HCT116 (cell line): ENCODE measurements at regions not wholly inside any gene's neighbourhood (a gene's known extent, or its start where the extent isn't known, plus 50 kb on each side); places are given as distances from the start of the nearest gene placed in this dataset.

ENCODE experiments used
- ATAC-seq: fragments of 200-7000 bp; cut with Tn5 transposase; 2 replicates; pipeline ENCODE4 v1.9.1; 2020; ENCODE audit warnings: mild to moderate bottlenecking, moderate library complexity
- BruUV-seq: library from RNA; stranded (reverse); fragments of 400-500 nt; replicated peaks from 2 replicates; lab custom pipeline; 2021; lab: Mats Ljungman, UMichigan
- CTCF ChIA-PET: fragments of 300-600 bp; sonication (Branson Sonifier 250); formaldehyde crosslinking; loops from one replicate; lab custom pipeline; 2021; ENCODE audit warnings: antibody characterized with exemption; lab: Charles Lee
- POLR2A ChIA-PET: fragments of 300-600, 350-600 bp; sonication (Branson Sonifier 250); formaldehyde crosslinking; loops from one replicate; lab custom pipeline; 2021; ENCODE audit warnings: antibody characterized with exemption; lab: Charles Lee
- RAD21 ChIA-PET, 2 experiments: fragments of 300-600 bp; sonication (Branson Sonifier 250); formaldehyde crosslinking; loops; one replicate each; lab custom pipeline; 2023; ENCODE audit warnings: low total read pairs in 2 of 2; ENCODE audit not compliant: uncharacterized antibody in 2 of 2, unreplicated experiment in 2 of 2, low non-redundant PET in 1 of 2; lab: Charles Lee
- DNase-seq: peaks from one replicate; pipeline ENCODE4 v3.0.0-alpha.2; 2010; ENCODE audit warnings: low read depth, low spot score
- H2AFZ ChIP-seq: fragments of 200-600 bp; shearing (Covaris generic), sonication (generic); 2 replicates; pipeline ENCODE4 v1.6.1; 2017; ENCODE audit warnings: low read depth, mixed run types, mixed read lengths, antibody characterized with exemption, low read length; ENCODE audit not compliant: poor library complexity, severe bottlenecking
- H3K27ac ChIP-seq: 2 replicates; pipeline ENCODE4 v1.5.1; 2012; ENCODE audit warnings: low read depth, low read length
- H3K27me3 ChIP-seq: fragments of 200-600 bp; sonication (generic); 2 replicates; pipeline ENCODE4 v1.6.1; 2016; ENCODE audit warnings: mixed run types, low read length, mixed read lengths; ENCODE audit not compliant: insufficient read depth
- H3K36me3 ChIP-seq, 2 experiments: fragments of 200-500 bp in 1 of 2; fragments of 200-600 bp in 1 of 2; sonication (Bioruptor generic) in 1 of 2; sonication (generic) in 1 of 2; 2 replicates each; pipeline versions ENCODE4 v1.5.1 to v1.6.1; 2014 to 2016; ENCODE audit warnings: low read length in 2 of 2, inconsistent platforms in 1 of 2, mixed read lengths in 1 of 2, mixed run types in 1 of 2; ENCODE audit not compliant: insufficient read depth in 2 of 2, control insufficient read depth in 1 of 2
- H3K4me1 ChIP-seq, 2 experiments: fragments of 200-600 bp in 1 of 2; sonication (generic) in 1 of 2; 2 replicates each; pipeline versions ENCODE4 v1.5.1 to v1.6.1; 2012 to 2017; ENCODE audit warnings: low read length in 2 of 2, inconsistent platforms in 1 of 2, mild to moderate bottlenecking in 1 of 2, mixed read lengths in 1 of 2, mixed run types in 1 of 2, moderate library complexity in 1 of 2; ENCODE audit not compliant: insufficient read depth in 2 of 2, control insufficient read depth in 1 of 2
- H3K4me2 ChIP-seq: fragments of 200-600 bp; sonication (generic); 2 replicates; pipeline ENCODE4 v1.6.1; 2017; ENCODE audit warnings: mixed run types, low read length, mixed read lengths
- H3K4me3 ChIP-seq, 2 experiments: fragments of 200-600 bp in 1 of 2; sonication (generic) in 1 of 2; replicated peaks in 1 of 2; 2 replicates each; pipeline ENCODE4 v1.5.1; 2011 to 2016; ENCODE audit warnings: low read length in 2 of 2, control low read depth in 1 of 2, low read depth in 1 of 2, mild to moderate bottlenecking in 1 of 2, mixed read lengths in 1 of 2, mixed run types in 1 of 2
- H3K79me2 ChIP-seq: fragments of 200-600 bp; sonication (generic); 2 replicates; pipeline ENCODE4 v1.6.1; 2017; ENCODE audit warnings: mild to moderate bottlenecking, mixed run types, low read length, moderate library complexity, mixed read lengths; ENCODE audit not compliant: insufficient read depth
- H3K9ac ChIP-seq: fragments of 200-600 bp; sonication (generic); 2 replicates; pipeline ENCODE4 v1.6.1; 2016; ENCODE audit warnings: low read length, mixed read lengths
- H3K9me2 ChIP-seq: fragments of 200-600 bp; sonication (generic), shearing (Covaris generic); 2 replicates; pipeline ENCODE4 v1.6.1; 2017; ENCODE audit warnings: mixed run types, mild to moderate bottlenecking, moderate library complexity; ENCODE audit not compliant: insufficient read depth
- H3K9me3 ChIP-seq, 2 experiments: fragments of 200-500 bp in 1 of 2; fragments of 200-600 bp in 1 of 2; sonication (Bioruptor generic) in 1 of 2; sonication (generic) in 1 of 2; 2 replicates each; pipeline ENCODE4 v1.6.1; 2014 to 2017; ENCODE audit warnings: low read length in 2 of 2, mixed read lengths in 2 of 2, inconsistent platforms in 1 of 2, low read depth in 1 of 2, mild to moderate bottlenecking in 1 of 2, mixed run types in 1 of 2, moderate library complexity in 1 of 2; ENCODE audit not compliant: control insufficient read depth in 1 of 2, insufficient read depth in 1 of 2
- H4K20me1 ChIP-seq: fragments of 200-600 bp; sonication (generic), shearing (Covaris generic); 2 replicates; pipeline ENCODE4 v1.6.1; 2017; ENCODE audit warnings: mixed run types, mild to moderate bottlenecking, moderate library complexity; ENCODE audit not compliant: insufficient read depth
- CBX3 ChIP-seq: IDR thresholded peaks from 2 replicates; pipeline ENCODE4 v1.6.1; 2012; ENCODE audit warnings: low read depth
- CEBPB ChIP-seq: IDR thresholded peaks from 2 replicates; pipeline ENCODE4 v1.6.1; 2012; ENCODE audit warnings: low read depth
- ELF1 ChIP-seq: IDR thresholded peaks from 2 replicates; pipeline ENCODE4 v1.6.1; 2012; ENCODE audit warnings: low read depth, borderline replicate concordance
- EZH2 ChIP-seq: fragments of 200-600 bp; sonication (generic); IDR thresholded peaks from 2 replicates; pipeline ENCODE4 v1.6.1; 2017; ENCODE audit warnings: antibody characterized with exemption, mixed run types
- EZH2phosphoT487 ChIP-seq: fragments of 200-600 bp; IDR thresholded peaks from 2 replicates; pipeline ENCODE4 v1.6.1; 2018; ENCODE audit warnings: antibody characterized with exemption, borderline replicate concordance
- POLR2A ChIP-seq: IDR thresholded peaks from 2 replicates; pipeline ENCODE4 v1.7.0; 2011; ENCODE audit warnings: borderline replicate concordance; ENCODE audit not compliant: insufficient read depth, insufficient read length; ENCODE audit errors: extremely low read depth
- POLR2AphosphoS5 ChIP-seq: IDR thresholded peaks from 2 replicates; pipeline ENCODE4 v1.6.1; 2011; ENCODE audit warnings: mild to moderate bottlenecking, low read depth, low read length, moderate library complexity
- SIN3A ChIP-seq: IDR thresholded peaks from 2 replicates; pipeline ENCODE4 v1.6.1; 2012; ENCODE audit warnings: low read depth
- SP1 ChIP-seq: IDR thresholded peaks from 2 replicates; pipeline ENCODE4 v1.6.1; 2012; ENCODE audit warnings: low read depth
- SRF ChIP-seq: IDR thresholded peaks from 2 replicates; pipeline ENCODE4 v1.6.1; 2012; ENCODE audit warnings: low read depth
- YY1 ChIP-seq: IDR thresholded peaks from 2 replicates; pipeline ENCODE4 v1.6.1; 2011; ENCODE audit warnings: low read length, low read depth, moderate library complexity, mild to moderate bottlenecking; ENCODE audit not compliant: insufficient replicate concordance; ENCODE audit errors: extremely low read depth
- ZFX ChIP-seq: fragments of 450-650 bp; IDR thresholded peaks from 2 replicates; pipeline ENCODE4 v1.6.1; 2017
- ZNF274 ChIP-seq: fragments of 200-500 bp; sonication (Bioruptor generic); IDR thresholded peaks from 2 replicates; pipeline ENCODE4 v1.6.1; 2014; ENCODE audit warnings: mild to moderate bottlenecking, low read depth, low read length, inconsistent platforms
- intact Hi-C: fragments of 100-400 bp; cut with micrococcal nuclease; formaldehyde crosslinking; loops from 2 replicates; pipeline ENCODE4 v1.10.0; 2022
- TF ChIP-seq, protein P1 (sequence below): IDR thresholded peaks from 2 replicates; pipeline ENCODE4 v1.6.1; 2012
- TF ChIP-seq, protein P2 (sequence below): IDR thresholded peaks from 2 replicates; pipeline ENCODE4 v1.6.1; 2012
- TF ChIP-seq, protein P3 (sequence below), 3 experiments: fragments of 200-600 bp in 1 of 3; sonication (generic) in 1 of 3; IDR thresholded peaks in 2 of 3; conservative IDR thresholded peaks in 1 of 3; 2 replicates each; pipeline ENCODE4 v1.5.1; 2012 to 2017; ENCODE audit warnings: low read depth in 2 of 3, low read length in 2 of 3, antibody characterized with exemption in 1 of 3, borderline replicate concordance in 1 of 3, control low read depth in 1 of 3, mild to moderate bottlenecking in 1 of 3, mixed read lengths in 1 of 3, mixed run types in 1 of 3, moderate library complexity in 1 of 3; ENCODE audit not compliant: insufficient read depth in 1 of 3
- TF ChIP-seq, protein P4 (sequence below): IDR thresholded peaks from 2 replicates; pipeline ENCODE4 v1.6.1; 2012; ENCODE audit warnings: low read depth

DNA sequence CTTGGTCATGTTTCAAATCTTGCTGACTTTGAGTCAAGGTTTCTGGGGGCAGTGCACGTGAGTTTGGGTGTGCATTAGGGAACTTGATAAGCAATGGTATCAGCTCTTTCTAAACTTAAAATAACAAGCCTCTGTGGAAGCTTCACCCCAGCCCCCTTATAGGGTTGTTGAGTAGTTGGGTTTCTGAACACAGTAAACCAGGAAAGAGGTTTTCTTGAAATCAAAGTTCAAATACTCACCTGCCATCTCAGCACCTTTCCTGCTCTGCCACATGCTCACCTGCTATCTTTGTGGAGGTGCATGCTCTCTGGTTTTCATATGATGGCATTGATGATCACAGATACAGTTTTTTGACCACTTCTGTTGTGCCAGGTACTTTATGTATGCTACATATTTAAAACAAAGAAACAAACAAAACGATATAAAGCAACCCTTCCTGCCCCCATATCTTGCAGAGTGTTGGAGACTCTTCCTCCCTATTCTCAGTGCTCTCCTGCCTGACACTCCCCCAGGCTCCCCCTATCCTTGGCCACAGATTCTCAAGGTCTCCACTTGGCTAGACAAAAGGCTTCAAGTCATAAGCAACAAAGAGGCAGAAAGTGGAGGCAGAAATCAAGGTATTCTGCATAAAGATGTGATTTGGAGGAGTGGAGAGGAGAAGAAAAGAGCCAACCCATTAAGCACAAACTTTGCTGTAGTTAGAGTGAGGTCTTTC is 360.6 kb downstream of the CYRIA start (continued):
- TF ChIP-seq SP1 (no peak), ZNF274 (no peak), CBX3 (no peak), POLR2AphosphoS5 (no peak), YY1 (no peak), SIN3A (no peak), EZH2phosphoT487 (no peak), EZH2 (no peak), ZFX (no peak), ELF1 (no peak)
- TF ChIP-seq, protein P1, sequence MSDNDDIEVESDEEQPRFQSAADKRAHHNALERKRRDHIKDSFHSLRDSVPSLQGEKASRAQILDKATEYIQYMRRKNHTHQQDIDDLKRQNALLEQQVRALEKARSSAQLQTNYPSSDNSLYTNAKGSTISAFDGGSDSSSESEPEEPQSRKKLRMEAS: no peak
- TF ChIP-seq, protein P2, sequence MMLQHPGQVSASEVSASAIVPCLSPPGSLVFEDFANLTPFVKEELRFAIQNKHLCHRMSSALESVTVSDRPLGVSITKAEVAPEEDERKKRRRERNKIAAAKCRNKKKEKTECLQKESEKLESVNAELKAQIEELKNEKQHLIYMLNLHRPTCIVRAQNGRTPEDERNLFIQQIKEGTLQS: no peak

DNA sequence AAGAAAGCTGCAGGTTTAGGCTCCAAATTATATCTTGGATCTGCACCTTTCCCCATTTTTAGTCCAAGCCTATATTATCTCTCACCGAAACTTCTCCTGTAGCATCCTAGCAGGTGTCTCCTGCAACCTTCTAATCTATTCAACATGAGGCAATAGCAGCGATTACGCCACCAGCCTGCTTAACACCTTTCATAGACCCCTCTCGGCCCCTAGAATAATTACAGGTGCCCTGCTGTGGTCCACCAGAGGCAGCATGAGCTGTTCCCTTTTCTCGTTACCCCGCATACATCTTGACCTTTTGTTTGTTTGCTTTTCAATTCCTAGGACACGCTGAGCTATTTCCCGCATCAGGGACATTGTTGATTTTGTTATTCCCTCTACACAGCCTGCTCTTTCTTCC is 361.9 kb downstream of the CYRIA start:
- DNase-seq: no peak
- BruUV-seq: no TSS peak
- no peak for ATAC-seq
- Histone ChIP-seq H3K9ac (no peak overlapping the region), H3K27ac (no peak overlapping the region), H3K4me3 (no peak overlapping the region), H3K9me3 (no peaks in the 10 kb centered on the region), H3K4me1 (no peaks in the 10 kb centered on the region), H3K9me2 (no peaks in the 10 kb centered on the region), H3K36me3 (no peaks in the 10 kb centered on the region), H2AFZ (no peak overlapping the region), H4K20me1 (no peaks in the 10 kb centered on the region), H3K27me3 (peaks cover 4% of the 10 kb centered on the region; the same call in 1 of the 2 replicates), H3K4me2 (no peak overlapping the region), H3K79me2 (no peaks in the 10 kb centered on the region)
- RAD21 ChIA-PET: no interaction called here
- intact Hi-C loops: no loop called here
- CTCF ChIA-PET: no interaction called here
- POLR2A ChIA-PET: no interaction called here
- TF ChIP-seq EZH2: no peak
- no peak for TF ChIP-seq POLR2A
- no peak for TF ChIP-seq SIN3A
- no peak for TF ChIP-seq SRF
- no peak for TF ChIP-seq CEBPB
- TF ChIP-seq ZFX: no peak
- TF ChIP-seq, protein P3, sequence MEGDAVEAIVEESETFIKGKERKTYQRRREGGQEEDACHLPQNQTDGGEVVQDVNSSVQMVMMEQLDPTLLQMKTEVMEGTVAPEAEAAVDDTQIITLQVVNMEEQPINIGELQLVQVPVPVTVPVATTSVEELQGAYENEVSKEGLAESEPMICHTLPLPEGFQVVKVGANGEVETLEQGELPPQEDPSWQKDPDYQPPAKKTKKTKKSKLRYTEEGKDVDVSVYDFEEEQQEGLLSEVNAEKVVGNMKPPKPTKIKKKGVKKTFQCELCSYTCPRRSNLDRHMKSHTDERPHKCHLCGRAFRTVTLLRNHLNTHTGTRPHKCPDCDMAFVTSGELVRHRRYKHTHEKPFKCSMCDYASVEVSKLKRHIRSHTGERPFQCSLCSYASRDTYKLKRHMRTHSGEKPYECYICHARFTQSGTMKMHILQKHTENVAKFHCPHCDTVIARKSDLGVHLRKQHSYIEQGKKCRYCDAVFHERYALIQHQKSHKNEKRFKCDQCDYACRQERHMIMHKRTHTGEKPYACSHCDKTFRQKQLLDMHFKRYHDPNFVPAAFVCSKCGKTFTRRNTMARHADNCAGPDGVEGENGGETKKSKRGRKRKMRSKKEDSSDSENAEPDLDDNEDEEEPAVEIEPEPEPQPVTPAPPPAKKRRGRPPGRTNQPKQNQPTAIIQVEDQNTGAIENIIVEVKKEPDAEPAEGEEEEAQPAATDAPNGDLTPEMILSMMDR (IDR thresholded peaks at IDR 0.05 in 2 of 3, conservative IDR thresholded peaks at IDR 0.05 in 1 of 3; ENCODE audit: borderline replicate concordance in 1 of 3, insufficient read depth in 1 of 3, low read depth in 2 of 3, low read length in 2 of 3): no peak
- no peak for TF ChIP-seq YY1
- TF ChIP-seq ELF1: no peak
- TF ChIP-seq POLR2AphosphoS5: no peak
- TF ChIP-seq, protein P1: no peak
- TF ChIP-seq, protein P4, sequence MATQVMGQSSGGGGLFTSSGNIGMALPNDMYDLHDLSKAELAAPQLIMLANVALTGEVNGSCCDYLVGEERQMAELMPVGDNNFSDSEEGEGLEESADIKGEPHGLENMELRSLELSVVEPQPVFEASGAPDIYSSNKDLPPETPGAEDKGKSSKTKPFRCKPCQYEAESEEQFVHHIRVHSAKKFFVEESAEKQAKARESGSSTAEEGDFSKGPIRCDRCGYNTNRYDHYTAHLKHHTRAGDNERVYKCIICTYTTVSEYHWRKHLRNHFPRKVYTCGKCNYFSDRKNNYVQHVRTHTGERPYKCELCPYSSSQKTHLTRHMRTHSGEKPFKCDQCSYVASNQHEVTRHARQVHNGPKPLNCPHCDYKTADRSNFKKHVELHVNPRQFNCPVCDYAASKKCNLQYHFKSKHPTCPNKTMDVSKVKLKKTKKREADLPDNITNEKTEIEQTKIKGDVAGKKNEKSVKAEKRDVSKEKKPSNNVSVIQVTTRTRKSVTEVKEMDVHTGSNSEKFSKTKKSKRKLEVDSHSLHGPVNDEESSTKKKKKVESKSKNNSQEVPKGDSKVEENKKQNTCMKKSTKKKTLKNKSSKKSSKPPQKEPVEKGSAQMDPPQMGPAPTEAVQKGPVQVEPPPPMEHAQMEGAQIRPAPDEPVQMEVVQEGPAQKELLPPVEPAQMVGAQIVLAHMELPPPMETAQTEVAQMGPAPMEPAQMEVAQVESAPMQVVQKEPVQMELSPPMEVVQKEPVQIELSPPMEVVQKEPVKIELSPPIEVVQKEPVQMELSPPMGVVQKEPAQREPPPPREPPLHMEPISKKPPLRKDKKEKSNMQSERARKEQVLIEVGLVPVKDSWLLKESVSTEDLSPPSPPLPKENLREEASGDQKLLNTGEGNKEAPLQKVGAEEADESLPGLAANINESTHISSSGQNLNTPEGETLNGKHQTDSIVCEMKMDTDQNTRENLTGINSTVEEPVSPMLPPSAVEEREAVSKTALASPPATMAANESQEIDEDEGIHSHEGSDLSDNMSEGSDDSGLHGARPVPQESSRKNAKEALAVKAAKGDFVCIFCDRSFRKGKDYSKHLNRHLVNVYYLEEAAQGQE: no peak
